HepG2 (cell line): ENCODE measurements at regions not wholly inside any gene's neighbourhood (a gene's known extent, or its start where the extent isn't known, plus 50 kb on each side); places are given as distances from the start of the nearest gene placed in this dataset.

ENCODE experiments used
- ASH2L ChIP-seq: fragments of 300-600, 200-600 bp; sonication (generic); IDR thresholded peaks from 2 replicates; pipeline ENCODE4 v1.7.0; 2017; ENCODE audit warnings: low read depth, mild to moderate bottlenecking, moderate library complexity, mixed read lengths, low read length; ENCODE audit not compliant: insufficient read length
- DRAP1 ChIP-seq: IDR thresholded peaks from 2 replicates; pipeline ENCODE4 v1.6.1; 2016; ENCODE audit warnings: missing genetic modification reagents, missing compliant biosample characterization
- FOXO1 ChIP-seq: sonication (generic); formaldehyde crosslinking; IDR thresholded peaks from 2 replicates; pipeline ENCODE4 v1.4.0; 2020; ENCODE audit warnings: missing genetic modification reagents
- HMG20A ChIP-seq: IDR thresholded peaks from 2 replicates; pipeline ENCODE4 v1.6.1; 2016; ENCODE audit warnings: borderline replicate concordance
- HNRNPL ChIP-seq: fragments of 200-400 bp; formaldehyde crosslinking; IDR thresholded peaks from 2 replicates; pipeline ENCODE4 v1.6.1; 2017; ENCODE audit warnings: mild to moderate bottlenecking, low read depth, low read length
- KDM1A ChIP-seq: IDR thresholded peaks from 2 replicates; pipeline ENCODE4 v1.6.1; 2016; ENCODE audit warnings: missing compliant biosample characterization
- MED8 ChIP-seq: sonication (generic); formaldehyde crosslinking; IDR thresholded peaks from 2 replicates; pipeline ENCODE4 v1.8.1; 2023; ENCODE audit warnings: mild to moderate bottlenecking, missing genetic modification reagents; ENCODE audit not compliant: insufficient replicate concordance
- PITX1 ChIP-seq: sonication (generic); formaldehyde crosslinking; IDR thresholded peaks from 2 replicates; pipeline ENCODE4 v1.5.1; 2020; ENCODE audit warnings: mild to moderate bottlenecking, missing genetic modification reagents
- SOX5 ChIP-seq: IDR thresholded peaks from 2 replicates; pipeline ENCODE4 v1.6.1; 2016; ENCODE audit warnings: borderline replicate concordance
- TCF7 ChIP-seq: sonication (generic); IDR thresholded peaks from 2 replicates; pipeline ENCODE4 v1.6.1; 2016; ENCODE audit warnings: antibody characterized with exemption, low read depth
- ZEB1 ChIP-seq: IDR thresholded peaks from 2 replicates; pipeline ENCODE4 v1.6.1; 2012; ENCODE audit warnings: mild to moderate bottlenecking, low read depth, inconsistent platforms; ENCODE audit not compliant: insufficient replicate concordance
- ZKSCAN8 ChIP-seq: IDR thresholded peaks from 2 replicates; pipeline ENCODE4 v1.6.1; 2016; ENCODE audit warnings: borderline replicate concordance, missing genetic modification reagents, missing compliant biosample characterization
- ZNF446 ChIP-seq: sonication (generic); formaldehyde crosslinking; IDR thresholded peaks from 2 replicates; pipeline ENCODE4 v1.5.0; 2020; ENCODE audit warnings: mild to moderate bottlenecking, missing genetic modification reagents
- ZNF501 ChIP-seq: sonication (generic); formaldehyde crosslinking; IDR thresholded peaks from 2 replicates; pipeline ENCODE4 v1.5.1; 2020; ENCODE audit warnings: mild to moderate bottlenecking, moderate library complexity, missing genetic modification reagents
- ZNF550 ChIP-seq: sonication (generic); formaldehyde crosslinking; IDR thresholded peaks from 2 replicates; pipeline ENCODE4 v1.4.0; 2020; ENCODE audit warnings: mild to moderate bottlenecking, missing genetic modification reagents, borderline replicate concordance
- TF ChIP-seq, protein P1 (sequence below): sonication (generic); formaldehyde crosslinking; IDR thresholded peaks from 2 replicates; pipeline ENCODE4 v1.4.0; 2020; ENCODE audit warnings: missing genetic modification reagents
- TF ChIP-seq, protein P2 (sequence below): sonication (generic); formaldehyde crosslinking; IDR thresholded peaks from 2 replicates; pipeline ENCODE4 v1.4.0; 2020; ENCODE audit warnings: missing genetic modification reagents
- TF ChIP-seq, protein P3 (sequence below): sonication (generic); formaldehyde crosslinking; IDR thresholded peaks from 2 replicates; pipeline ENCODE4 v1.4.0; 2020; ENCODE audit warnings: missing genetic modification reagents, borderline replicate concordance
- TF ChIP-seq, protein P4 (sequence below): sonication (generic); formaldehyde crosslinking; conservative IDR thresholded peaks from 2 replicates; pipeline ENCODE4 v1.4.0; 2020; ENCODE audit warnings: missing genetic modification reagents

- TF ChIP-seq, protein P1, sequence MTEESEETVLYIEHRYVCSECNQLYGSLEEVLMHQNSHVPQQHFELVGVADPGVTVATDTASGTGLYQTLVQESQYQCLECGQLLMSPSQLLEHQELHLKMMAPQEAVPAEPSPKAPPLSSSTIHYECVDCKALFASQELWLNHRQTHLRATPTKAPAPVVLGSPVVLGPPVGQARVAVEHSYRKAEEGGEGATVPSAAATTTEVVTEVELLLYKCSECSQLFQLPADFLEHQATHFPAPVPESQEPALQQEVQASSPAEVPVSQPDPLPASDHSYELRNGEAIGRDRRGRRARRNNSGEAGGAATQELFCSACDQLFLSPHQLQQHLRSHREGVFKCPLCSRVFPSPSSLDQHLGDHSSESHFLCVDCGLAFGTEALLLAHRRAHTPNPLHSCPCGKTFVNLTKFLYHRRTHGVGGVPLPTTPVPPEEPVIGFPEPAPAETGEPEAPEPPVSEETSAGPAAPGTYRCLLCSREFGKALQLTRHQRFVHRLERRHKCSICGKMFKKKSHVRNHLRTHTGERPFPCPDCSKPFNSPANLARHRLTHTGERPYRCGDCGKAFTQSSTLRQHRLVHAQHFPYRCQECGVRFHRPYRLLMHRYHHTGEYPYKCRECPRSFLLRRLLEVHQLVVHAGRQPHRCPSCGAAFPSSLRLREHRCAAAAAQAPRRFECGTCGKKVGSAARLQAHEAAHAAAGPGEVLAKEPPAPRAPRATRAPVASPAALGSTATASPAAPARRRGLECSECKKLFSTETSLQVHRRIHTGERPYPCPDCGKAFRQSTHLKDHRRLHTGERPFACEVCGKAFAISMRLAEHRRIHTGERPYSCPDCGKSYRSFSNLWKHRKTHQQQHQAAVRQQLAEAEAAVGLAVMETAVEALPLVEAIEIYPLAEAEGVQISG = peak; percentile 41
- no peak for TF ChIP-seq TCF7
- peak; percentile 51; the same call in 1 of the 2 replicates for TF ChIP-seq HMG20A (CRISPR knock-in tag)
- TF ChIP-seq PITX1 (CRISPR knock-in tag) = no peak
- TF ChIP-seq KDM1A (CRISPR knock-in tag) = no peak
- TF ChIP-seq, protein P2, sequence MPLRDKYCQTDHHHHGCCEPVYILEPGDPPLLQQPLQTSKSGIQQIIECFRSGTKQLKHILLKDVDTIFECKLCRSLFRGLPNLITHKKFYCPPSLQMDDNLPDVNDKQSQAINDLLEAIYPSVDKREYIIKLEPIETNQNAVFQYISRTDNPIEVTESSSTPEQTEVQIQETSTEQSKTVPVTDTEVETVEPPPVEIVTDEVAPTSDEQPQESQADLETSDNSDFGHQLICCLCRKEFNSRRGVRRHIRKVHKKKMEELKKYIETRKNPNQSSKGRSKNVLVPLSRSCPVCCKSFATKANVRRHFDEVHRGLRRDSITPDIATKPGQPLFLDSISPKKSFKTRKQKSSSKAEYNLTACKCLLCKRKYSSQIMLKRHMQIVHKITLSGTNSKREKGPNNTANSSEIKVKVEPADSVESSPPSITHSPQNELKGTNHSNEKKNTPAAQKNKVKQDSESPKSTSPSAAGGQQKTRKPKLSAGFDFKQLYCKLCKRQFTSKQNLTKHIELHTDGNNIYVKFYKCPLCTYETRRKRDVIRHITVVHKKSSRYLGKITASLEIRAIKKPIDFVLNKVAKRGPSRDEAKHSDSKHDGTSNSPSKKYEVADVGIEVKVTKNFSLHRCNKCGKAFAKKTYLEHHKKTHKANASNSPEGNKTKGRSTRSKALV = no peak
- TF ChIP-seq ZKSCAN8 (CRISPR knock-in tag) = no peak
- TF ChIP-seq HNRNPL = no peak
- TF ChIP-seq, protein P3, sequence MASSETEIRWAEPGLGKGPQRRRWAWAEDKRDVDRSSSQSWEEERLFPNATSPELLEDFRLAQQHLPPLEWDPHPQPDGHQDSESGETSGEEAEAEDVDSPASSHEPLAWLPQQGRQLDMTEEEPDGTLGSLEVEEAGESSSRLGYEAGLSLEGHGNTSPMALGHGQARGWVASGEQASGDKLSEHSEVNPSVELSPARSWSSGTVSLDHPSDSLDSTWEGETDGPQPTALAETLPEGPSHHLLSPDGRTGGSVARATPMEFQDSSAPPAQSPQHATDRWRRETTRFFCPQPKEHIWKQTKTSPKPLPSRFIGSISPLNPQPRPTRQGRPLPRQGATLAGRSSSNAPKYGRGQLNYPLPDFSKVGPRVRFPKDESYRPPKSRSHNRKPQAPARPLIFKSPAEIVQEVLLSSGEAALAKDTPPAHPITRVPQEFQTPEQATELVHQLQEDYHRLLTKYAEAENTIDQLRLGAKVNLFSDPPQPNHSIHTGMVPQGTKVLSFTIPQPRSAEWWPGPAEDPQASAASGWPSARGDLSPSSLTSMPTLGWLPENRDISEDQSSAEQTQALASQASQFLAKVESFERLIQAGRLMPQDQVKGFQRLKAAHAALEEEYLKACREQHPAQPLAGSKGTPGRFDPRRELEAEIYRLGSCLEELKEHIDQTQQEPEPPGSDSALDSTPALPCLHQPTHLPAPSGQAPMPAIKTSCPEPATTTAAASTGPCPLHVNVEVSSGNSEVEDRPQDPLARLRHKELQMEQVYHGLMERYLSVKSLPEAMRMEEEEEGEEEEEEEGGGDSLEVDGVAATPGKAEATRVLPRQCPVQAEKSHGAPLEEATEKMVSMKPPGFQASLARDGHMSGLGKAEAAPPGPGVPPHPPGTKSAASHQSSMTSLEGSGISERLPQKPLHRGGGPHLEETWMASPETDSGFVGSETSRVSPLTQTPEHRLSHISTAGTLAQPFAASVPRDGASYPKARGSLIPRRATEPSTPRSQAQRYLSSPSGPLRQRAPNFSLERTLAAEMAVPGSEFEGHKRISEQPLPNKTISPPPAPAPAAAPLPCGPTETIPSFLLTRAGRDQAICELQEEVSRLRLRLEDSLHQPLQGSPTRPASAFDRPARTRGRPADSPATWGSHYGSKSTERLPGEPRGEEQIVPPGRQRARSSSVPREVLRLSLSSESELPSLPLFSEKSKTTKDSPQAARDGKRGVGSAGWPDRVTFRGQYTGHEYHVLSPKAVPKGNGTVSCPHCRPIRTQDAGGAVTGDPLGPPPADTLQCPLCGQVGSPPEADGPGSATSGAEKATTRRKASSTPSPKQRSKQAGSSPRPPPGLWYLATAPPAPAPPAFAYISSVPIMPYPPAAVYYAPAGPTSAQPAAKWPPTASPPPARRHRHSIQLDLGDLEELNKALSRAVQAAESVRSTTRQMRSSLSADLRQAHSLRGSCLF (CRISPR knock-in tag) = no peak
- TF ChIP-seq DRAP1 (CRISPR knock-in tag) = peak; percentile 41; the same call in 1 of the 2 replicates
- TF ChIP-seq ZNF501 (CRISPR knock-in tag) = peak; percentile 66; the same call in 1 of the 2 replicates
- no peak for TF ChIP-seq ZNF550 (CRISPR knock-in tag)
- TF ChIP-seq FOXO1 (CRISPR knock-in tag) = peak; percentile 75; the same call in 1 of the 2 replicates
- peak; percentile 62; the same call in 1 of the 2 replicates for TF ChIP-seq SOX5 (CRISPR knock-in tag)
- no peak for TF ChIP-seq ZNF446
- peak; percentile 5 for TF ChIP-seq ASH2L
- no peak for TF ChIP-seq ZEB1
- no peak for TF ChIP-seq MED8 (CRISPR knock-in tag)
- TF ChIP-seq, protein P4, sequence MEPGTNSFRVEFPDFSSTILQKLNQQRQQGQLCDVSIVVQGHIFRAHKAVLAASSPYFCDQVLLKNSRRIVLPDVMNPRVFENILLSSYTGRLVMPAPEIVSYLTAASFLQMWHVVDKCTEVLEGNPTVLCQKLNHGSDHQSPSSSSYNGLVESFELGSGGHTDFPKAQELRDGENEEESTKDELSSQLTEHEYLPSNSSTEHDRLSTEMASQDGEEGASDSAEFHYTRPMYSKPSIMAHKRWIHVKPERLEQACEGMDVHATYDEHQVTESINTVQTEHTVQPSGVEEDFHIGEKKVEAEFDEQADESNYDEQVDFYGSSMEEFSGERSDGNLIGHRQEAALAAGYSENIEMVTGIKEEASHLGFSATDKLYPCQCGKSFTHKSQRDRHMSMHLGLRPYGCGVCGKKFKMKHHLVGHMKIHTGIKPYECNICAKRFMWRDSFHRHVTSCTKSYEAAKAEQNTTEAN = no peak
Observed at GRCh38 chr3:72571638-72572114, 276.6 kb downstream of the SHQ1 start (continued).
